SU-DHL-6 (cell line): ENCODE measurements at regions not wholly inside any gene's neighbourhood (a gene's known extent, or its start where the extent isn't known, plus 50 kb on each side); places are given as distances from the start of the nearest gene placed in this dataset.

Experiments used
- H2AFZ ChIP-seq: fragments of 200-600 bp; sonication (generic); 2 replicates; pipeline ENCODE4 v1.6.1; 2014; ENCODE audit warnings: low read depth, mild to moderate bottlenecking, moderate library complexity, mixed read lengths, antibody characterized with exemption, low read length; ENCODE audit not compliant: severe bottlenecking
- H3F3A ChIP-seq: fragments of 200-600 bp; shearing (Covaris generic); 2 replicates; pipeline ENCODE4 v1.6.0; 2016; ENCODE audit warnings: antibody characterized with exemption, mild to moderate bottlenecking; ENCODE audit not compliant: insufficient read depth
- H3K27ac ChIP-seq: fragments of 200-600 bp; sonication (generic); 2 replicates; pipeline ENCODE4 v1.5.1; 2016; ENCODE audit warnings: low read depth, mild to moderate bottlenecking, low read length, moderate library complexity, mixed read lengths
- H3K27me3 ChIP-seq: fragments of 200-600 bp; sonication (generic), shearing (Covaris generic); 2 replicates; pipeline ENCODE4 v1.6.0; 2014; ENCODE audit warnings: mild to moderate bottlenecking, low read length
- H3K36me3 ChIP-seq: fragments of 200-600 bp; sonication (generic); 2 replicates; pipeline ENCODE4 v1.6.1; 2014; ENCODE audit warnings: mild to moderate bottlenecking, low read length, mixed read lengths
- H3K4me2 ChIP-seq: fragments of 300-600, 200-600 bp; shearing (Covaris generic), sonication (generic); 2 replicates; pipeline ENCODE4 v1.6.0; 2014; ENCODE audit warnings: low read length, low read depth, mild to moderate bottlenecking; ENCODE audit not compliant: poor library complexity, severe bottlenecking
- H3K4me3 ChIP-seq: fragments of 200-600 bp; sonication (generic); 2 replicates; pipeline ENCODE4 v1.5.1; 2014; ENCODE audit warnings: antibody characterized with exemption, low read length, mild to moderate bottlenecking, mixed read lengths; ENCODE audit not compliant: insufficient read depth, poor library complexity, severe bottlenecking
- H3K79me2 ChIP-seq: fragments of 200-600 bp; sonication (generic); 2 replicates; pipeline ENCODE4 v1.6.1; 2014; ENCODE audit warnings: mild to moderate bottlenecking, low read length, moderate library complexity; ENCODE audit not compliant: insufficient read depth
- H3K9ac ChIP-seq: fragments of 200-600 bp; sonication (generic); 2 replicates; pipeline ENCODE4 v1.7.0; 2014; ENCODE audit warnings: mild to moderate bottlenecking, low read length
- H3K9me2 ChIP-seq: fragments of 200-600 bp; sonication (generic); replicated peaks from 2 replicates; pipeline ENCODE4 v1.6.1; 2014; ENCODE audit warnings: low read length; ENCODE audit not compliant: insufficient read depth
- H3K9me3 ChIP-seq: fragments of 200-600 bp; sonication (generic); 2 replicates; pipeline ENCODE4 v1.6.1; 2014; ENCODE audit warnings: low read length, mixed read lengths; ENCODE audit not compliant: insufficient read depth
- H4K20me1 ChIP-seq: fragments of 200-600 bp; sonication (generic); 2 replicates; pipeline ENCODE4 v1.6.1; 2014; ENCODE audit warnings: low read depth, mild to moderate bottlenecking, antibody characterized with exemption, low read length, moderate library complexity, mixed read lengths
- EZH2phosphoT487 ChIP-seq: fragments of 200-600 bp; sonication (generic), shearing (Covaris generic); conservative IDR thresholded peaks from 2 replicates; pipeline ENCODE4 v1.6.1; 2018; ENCODE audit warnings: mild to moderate bottlenecking, antibody characterized with exemption, low read length, moderate library complexity, mixed read lengths
- TF ChIP-seq, protein P1 (sequence below): fragments of 200-600 bp; sonication (generic); IDR thresholded peaks from one replicate; pipeline ENCODE4 v1.5.1; 2017; ENCODE audit warnings: antibody characterized with exemption, mild to moderate bottlenecking, low read length, moderate library complexity; ENCODE audit not compliant: insufficient read depth, poor library complexity, severe bottlenecking

DNA sequence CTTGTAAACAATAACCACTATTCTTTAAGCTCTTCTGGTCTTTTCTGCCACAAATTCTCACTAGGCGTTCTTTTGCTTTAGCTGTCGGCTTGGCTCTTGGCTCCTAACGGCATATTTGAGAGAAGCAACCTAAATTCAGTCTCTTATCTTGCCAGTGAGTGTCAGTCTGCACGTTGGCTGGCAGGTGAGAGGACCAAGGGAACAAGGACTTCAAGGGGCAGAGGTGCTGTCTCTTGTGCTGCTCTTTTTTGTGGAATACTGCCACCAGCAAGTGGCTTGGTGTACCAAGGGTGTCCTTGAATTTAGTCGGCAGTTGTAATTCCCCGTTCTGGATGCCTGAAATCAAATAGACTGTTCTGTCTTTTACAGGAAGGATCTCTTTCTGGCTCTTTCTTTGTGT, 77.8 kb upstream of the SLC4A4 start:
- Histone ChIP-seq H3F3A (no peaks in the 10 kb centered on the region), H2AFZ (no peak overlapping the region), H3K9me2 (no peaks in the 10 kb centered on the region), H3K36me3 (no peaks in the 10 kb centered on the region), H3K27ac (no peak overlapping the region), H3K9ac (no peak overlapping the region), H3K79me2 (no peaks in the 10 kb centered on the region), H3K4me3 (no peak overlapping the region), H3K9me3 (no peaks in the 10 kb centered on the region), H4K20me1 (no peaks in the 10 kb centered on the region), H3K4me2 (no peak overlapping the region), H3K27me3 (no peaks in the 10 kb centered on the region)
- TF ChIP-seq EZH2phosphoT487, result no peak
- TF ChIP-seq, protein P1, sequence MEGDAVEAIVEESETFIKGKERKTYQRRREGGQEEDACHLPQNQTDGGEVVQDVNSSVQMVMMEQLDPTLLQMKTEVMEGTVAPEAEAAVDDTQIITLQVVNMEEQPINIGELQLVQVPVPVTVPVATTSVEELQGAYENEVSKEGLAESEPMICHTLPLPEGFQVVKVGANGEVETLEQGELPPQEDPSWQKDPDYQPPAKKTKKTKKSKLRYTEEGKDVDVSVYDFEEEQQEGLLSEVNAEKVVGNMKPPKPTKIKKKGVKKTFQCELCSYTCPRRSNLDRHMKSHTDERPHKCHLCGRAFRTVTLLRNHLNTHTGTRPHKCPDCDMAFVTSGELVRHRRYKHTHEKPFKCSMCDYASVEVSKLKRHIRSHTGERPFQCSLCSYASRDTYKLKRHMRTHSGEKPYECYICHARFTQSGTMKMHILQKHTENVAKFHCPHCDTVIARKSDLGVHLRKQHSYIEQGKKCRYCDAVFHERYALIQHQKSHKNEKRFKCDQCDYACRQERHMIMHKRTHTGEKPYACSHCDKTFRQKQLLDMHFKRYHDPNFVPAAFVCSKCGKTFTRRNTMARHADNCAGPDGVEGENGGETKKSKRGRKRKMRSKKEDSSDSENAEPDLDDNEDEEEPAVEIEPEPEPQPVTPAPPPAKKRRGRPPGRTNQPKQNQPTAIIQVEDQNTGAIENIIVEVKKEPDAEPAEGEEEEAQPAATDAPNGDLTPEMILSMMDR, result no peak

DNA sequence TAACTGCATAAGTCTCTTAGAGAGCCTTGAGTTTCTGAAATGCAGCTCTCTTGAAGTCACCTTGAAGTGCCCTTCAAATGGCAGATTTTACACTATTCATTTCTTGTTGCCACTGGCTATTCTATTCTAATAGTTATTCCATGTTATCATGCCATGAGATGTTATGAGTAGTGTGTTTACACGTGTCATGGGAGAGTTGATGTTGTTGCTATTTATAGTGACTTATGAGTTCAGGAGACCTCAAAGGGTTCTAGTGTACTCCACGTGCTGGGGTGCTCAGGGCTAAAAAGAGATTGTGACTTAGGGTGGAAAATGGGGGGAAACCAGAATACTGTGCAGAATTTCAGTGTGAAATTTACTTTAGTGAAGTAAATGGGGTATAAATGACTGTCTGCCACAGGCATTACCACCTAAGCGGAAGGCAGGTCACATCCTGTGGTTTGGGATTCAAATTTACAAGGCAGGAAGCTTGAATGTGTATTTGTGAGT, 77.1 kb upstream of the SLC4A4 start:
- Histone ChIP-seq H3F3A (no peaks in the 10 kb centered on the region), H3K9me3 (no peaks in the 10 kb centered on the region), H3K36me3 (no peaks in the 10 kb centered on the region), H3K27ac (no peak overlapping the region), H3K27me3 (no peaks in the 10 kb centered on the region), H3K79me2 (no peaks in the 10 kb centered on the region), H2AFZ (no peak overlapping the region), H3K4me3 (no peak overlapping the region), H3K9me2 (no peaks in the 10 kb centered on the region), H3K4me2 (no peak overlapping the region), H4K20me1 (no peaks in the 10 kb centered on the region), H3K9ac (no peak overlapping the region)
- TF ChIP-seq, protein P1, result no peak
- TF ChIP-seq EZH2phosphoT487, result no peak

- Histone ChIP-seq H3K36me3 (no peaks in the 10 kb centered on the region), H3K9me2 (no peaks in the 10 kb centered on the region), H2AFZ (no peak overlapping the region), H3K9ac (no peak overlapping the region), H3K9me3 (no peaks in the 10 kb centered on the region), H3K4me2 (no peak overlapping the region), H4K20me1 (no peaks in the 10 kb centered on the region), H3K4me3 (no peak overlapping the region), H3K27ac (no peak overlapping the region), H3K27me3 (no peaks in the 10 kb centered on the region), H3K79me2 (no peaks in the 10 kb centered on the region), H3F3A (no peaks in the 10 kb centered on the region)
- TF ChIP-seq, protein P1, result no peak
- no peak for TF ChIP-seq EZH2phosphoT487
Measured at GRCh38 chr4:71262161-71262560, 76.7 kb upstream of the SLC4A4 start.
